Hepatocyte (in vitro differentiated cells): ENCODE measurements at regions not wholly inside any gene's neighbourhood (a gene's known extent, or its start where the extent isn't known, plus 50 kb on each side); places are given as distances from the start of the nearest gene placed in this dataset.
"Not testable (repeated sequence)": the region's sequence is repeated elsewhere in the genome, so short reads cannot be mapped to it uniquely, and the experiment has no call there.

ENCODE experiments used
- DNase-seq: peaks from one replicate; pipeline ENCODE4 v3.0.0-alpha.2; 2016; ENCODE audit warnings: low spot score
- H2AFZ ChIP-seq: fragments of 200-600 bp; sonication (generic); 2 replicates; pipeline ENCODE4 v1.6.0; 2016; ENCODE audit warnings: antibody characterized with exemption, mild to moderate bottlenecking
- H3K27ac ChIP-seq: fragments of 200-600 bp; sonication (generic); 2 replicates; pipeline ENCODE4 v1.5.1; 2016; ENCODE audit warnings: mild to moderate bottlenecking
- H3K27me3 ChIP-seq: fragments of 200-600 bp; sonication (generic); 2 replicates; pipeline ENCODE4 v1.6.1; 2016
- H3K36me3 ChIP-seq: fragments of 200-600 bp; sonication (generic); replicated peaks from 2 replicates; pipeline ENCODE4 v1.5.1; 2016; ENCODE audit warnings: low read depth; ENCODE audit not compliant: insufficient read depth
- H3K4me1 ChIP-seq: fragments of 200-600 bp; sonication (generic); 2 replicates; pipeline ENCODE4 v1.5.1; 2016; ENCODE audit warnings: mild to moderate bottlenecking, moderate library complexity; ENCODE audit not compliant: insufficient read depth
- H3K4me2 ChIP-seq: fragments of 200-600 bp; sonication (generic); 2 replicates; pipeline ENCODE4 v1.6.0; 2016
- H3K4me3 ChIP-seq: fragments of 200-600 bp; sonication (generic); 2 replicates; pipeline ENCODE4 v1.5.1; 2016; ENCODE audit warnings: mild to moderate bottlenecking
- H3K79me2 ChIP-seq: fragments of 200-600 bp; sonication (generic); 2 replicates; pipeline ENCODE4 v1.6.0; 2017; ENCODE audit warnings: mild to moderate bottlenecking
- H3K9me2 ChIP-seq: fragments of 200-600 bp; sonication (generic); replicated peaks from 2 replicates; pipeline ENCODE4 v1.6.0; 2017; ENCODE audit warnings: mild to moderate bottlenecking; ENCODE audit not compliant: insufficient read depth
- H3K9me3 ChIP-seq: fragments of 200-600 bp; sonication (generic); 2 replicates; pipeline ENCODE4 v1.5.1; 2016; ENCODE audit warnings: low read depth, mild to moderate bottlenecking
- H4K20me1 ChIP-seq: fragments of 200-600 bp; sonication (generic); 2 replicates; pipeline ENCODE4 v1.6.0; 2016; ENCODE audit warnings: mild to moderate bottlenecking; ENCODE audit not compliant: insufficient read depth, poor library complexity, severe bottlenecking
- CTCF ChIP-seq: fragments of 200-600 bp; sonication (generic); IDR thresholded peaks from 2 replicates; pipeline ENCODE4 v1.5.1; 2016; ENCODE audit warnings: antibody characterized with exemption, mild to moderate bottlenecking; ENCODE audit not compliant: poor library complexity
- EZH2 ChIP-seq: fragments of 200-600 bp; sonication (generic); IDR thresholded peaks from 2 replicates; pipeline ENCODE4 v1.6.1; 2016; ENCODE audit warnings: antibody characterized with exemption, mild to moderate bottlenecking, borderline replicate concordance
- EZH2phosphoT487 ChIP-seq: fragments of 200-600 bp; sonication (generic); IDR thresholded peaks from one replicate; pipeline ENCODE4 v1.6.1; 2018; ENCODE audit warnings: antibody characterized with exemption, mild to moderate bottlenecking, low read depth, moderate library complexity; ENCODE audit not compliant: unreplicated experiment, severe bottlenecking
- WGBS: methylation state at CpG from one replicate; pipeline ENCODE4 v1.1.6; 2016; ENCODE audit warnings: low lambda C conversion rate; ENCODE audit errors: missing lambda C conversion rate; 5-methylcytosine and 5-hydroxymethylcytosine counted together

DNA sequence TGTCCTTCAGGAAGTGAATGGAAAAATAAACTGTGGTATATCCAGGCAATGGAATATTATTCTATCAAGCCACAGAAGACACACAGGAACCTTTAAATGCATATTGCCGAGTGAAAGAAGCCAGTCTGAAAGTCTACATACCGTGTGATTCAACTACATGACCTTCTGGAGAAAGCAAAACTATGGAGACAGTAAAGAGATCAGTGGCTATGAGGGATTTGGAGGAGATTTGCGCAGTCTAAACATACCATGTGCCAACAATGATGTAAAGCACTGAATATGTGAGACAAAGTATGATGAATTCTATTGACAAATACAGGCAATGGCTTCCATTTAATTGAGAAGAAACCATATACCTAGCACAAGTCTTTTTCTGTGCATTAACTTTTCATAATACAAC lies 518.3 kb upstream of the ZNF337 start:
- no peaks in the 10 kb centered on the region for H3K36me3 ChIP-seq
- H3K4me2 ChIP-seq: no peak overlapping the region
- H2AFZ ChIP-seq: no peak overlapping the region
- DNase-seq: no peak
- 78% methylated on average over 3 of the region's 3 CpGs for WGBS
- TF ChIP-seq CTCF: no peak
- no peak for TF ChIP-seq EZH2
- no peak for TF ChIP-seq EZH2phosphoT487
- no peak overlapping the region for H3K27ac ChIP-seq
- H4K20me1 ChIP-seq: no peaks in the 10 kb centered on the region
- no peaks in the 10 kb centered on the region for H3K9me3 ChIP-seq
- H3K79me2 ChIP-seq: no peaks in the 10 kb centered on the region
- H3K27me3 ChIP-seq: peaks cover 3% of the 10 kb centered on the region
- H3K9me2 ChIP-seq: no peaks in the 10 kb centered on the region
- no peak overlapping the region for H3K4me3 ChIP-seq
- H3K4me1 ChIP-seq: no peaks in the 10 kb centered on the region

- Histone ChIP-seq H3K27ac (no peak overlapping the region), H3K9me3 (no peaks in the 10 kb centered on the region), H3K79me2 (no peaks in the 10 kb centered on the region), H3K27me3 (peaks cover 43% of the 10 kb centered on the region), H3K4me1 (peaks cover 5% of the 10 kb centered on the region), H3K9me2 (no peaks in the 10 kb centered on the region), H2AFZ (no peak overlapping the region), H3K4me2 (peak overlapping the region; percentile 88), H4K20me1 (no peaks in the 10 kb centered on the region), H3K4me3 (no peak overlapping the region), H3K36me3 (no peaks in the 10 kb centered on the region)
- 22% methylated on average over 69 of the region's 88 CpGs for WGBS
- no peak for TF ChIP-seq CTCF
- peak; percentile 65 for TF ChIP-seq EZH2
- peak; percentile 52 for DNase-seq
These were observed 512.7 kb upstream of the ZNF337 start for GRCh38 chr20:26209171-26209941.

DNA sequence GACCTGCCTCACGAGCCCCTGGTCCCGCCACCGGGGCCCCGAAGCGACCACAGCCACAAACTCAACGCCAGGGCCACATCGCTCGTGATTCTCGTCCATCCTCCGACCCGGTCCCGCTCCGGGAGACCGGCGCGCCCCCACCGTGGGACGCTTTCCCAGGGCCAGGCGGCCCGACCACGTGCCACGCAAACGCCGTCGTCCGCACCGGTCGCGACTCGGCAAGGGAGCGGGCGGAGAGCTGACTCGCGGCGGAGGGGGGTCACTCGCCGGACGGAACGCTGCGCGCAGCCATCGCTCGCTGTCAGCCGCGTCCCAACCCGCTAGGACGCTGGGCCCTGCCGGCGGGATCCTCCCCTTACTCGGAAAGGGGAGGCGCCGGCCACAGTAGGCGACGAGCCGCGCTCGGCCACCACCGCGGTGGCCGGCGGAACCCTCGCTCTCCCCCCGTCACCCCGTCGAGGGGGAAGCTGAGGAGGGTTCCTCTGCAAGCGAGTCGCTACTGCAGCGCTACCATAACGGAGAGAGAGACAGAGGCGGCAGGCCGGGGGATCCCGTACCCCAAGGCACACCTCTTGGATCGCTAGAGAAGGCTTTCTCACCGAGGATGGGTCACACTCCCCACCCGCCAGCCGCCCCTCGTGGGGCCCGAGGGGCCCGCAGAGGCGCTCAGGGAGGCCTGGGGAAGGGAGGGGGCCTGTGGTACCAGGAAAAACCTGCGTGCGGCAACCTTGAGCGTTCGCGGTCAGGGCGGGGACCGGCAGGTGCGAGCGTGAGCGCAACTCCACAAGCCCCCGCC lies 511.8 kb upstream of the ZNF337 start:
- peaks cover 5% of the 10 kb centered on the region for H3K4me1 ChIP-seq
- peaks cover 43% of the 10 kb centered on the region for H3K27me3 ChIP-seq
- 9% methylated on average over 74 of the region's 91 CpGs for WGBS
- DNase-seq: peak; percentile 32
- H3K4me3 ChIP-seq: peak overlapping the region; percentile 13
- no peaks in the 10 kb centered on the region for H3K9me3 ChIP-seq
- no peaks in the 10 kb centered on the region for H3K9me2 ChIP-seq
- no peak overlapping the region for H3K27ac ChIP-seq
- no peak for TF ChIP-seq EZH2phosphoT487
- TF ChIP-seq EZH2: peak; percentile 95
- no peaks in the 10 kb centered on the region for H3K36me3 ChIP-seq
- peak overlapping the region; percentile 76 for H2AFZ ChIP-seq
- peak overlapping the region; percentile 88 for H3K4me2 ChIP-seq
- H3K79me2 ChIP-seq: no peaks in the 10 kb centered on the region
- no peaks in the 10 kb centered on the region for H4K20me1 ChIP-seq

DNA sequence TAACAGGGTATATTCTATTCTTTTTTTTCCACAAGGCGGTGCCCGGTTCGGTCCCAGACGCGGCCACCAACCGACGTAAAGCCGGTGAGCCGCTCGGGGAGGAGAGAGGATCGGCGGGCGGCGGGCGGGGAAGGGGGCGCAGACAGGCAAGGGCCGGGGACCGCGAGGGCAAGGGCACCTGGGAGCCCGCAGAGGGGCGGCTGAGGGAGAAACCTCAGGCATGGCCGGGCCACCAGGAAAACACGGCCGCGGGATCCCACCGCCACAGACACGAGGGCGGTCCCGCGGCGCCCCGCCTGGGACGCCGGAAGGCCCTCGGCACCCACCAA lies 511.3 kb upstream of the ZNF337 start:
- H3K27ac ChIP-seq, DNase-seq, H3K9me2 ChIP-seq, H3K4me1 ChIP-seq, H3K4me3 ChIP-seq, H3K79me2 ChIP-seq, H4K20me1 ChIP-seq, H3K9me3 ChIP-seq, H3K36me3 ChIP-seq: not testable (repeated sequence)
- Histone ChIP-seq H3K27me3 (peaks cover 43% of the 10 kb centered on the region), H3K4me2 (peak overlapping the region; percentile 88), H2AFZ (peak overlapping the region; percentile 76)
- peak; percentile 86 for TF ChIP-seq EZH2
- WGBS: 4% methylated on average over 15 of the region's 35 CpGs
